ENCODE measurements at regions not wholly inside any gene's neighbourhood (a gene's known extent, or its start where the extent isn't known, plus 50 kb on each side); places are given as distances from the start of the nearest gene placed in this dataset.

GRCh38 chr6:146931214-146931613, 273.0 kb upstream of the STXBP5 start:
- TF ChIP-seq CTCF (IDR thresholded peaks at IDR 0.05) (no peak), POLR2A (IDR thresholded peaks at IDR 0.05) (no peak)
